H1 (cell line): ENCODE measurements at regions not wholly inside any gene's neighbourhood (a gene's known extent, or its start where the extent isn't known, plus 50 kb on each side); places are given as distances from the start of the nearest gene placed in this dataset.

Source experiments
- POLR2AphosphoS5 ChIP-seq: IDR thresholded peaks from 2 replicates; pipeline ENCODE4 v1.6.1; 2011; ENCODE audit warnings: low read depth, low read length
- RFX5 ChIP-seq: IDR thresholded peaks from 2 replicates; pipeline ENCODE4 v1.6.1; 2011; ENCODE audit warnings: low read depth, low read length, improper control_type of control experiment, borderline replicate concordance

- TF ChIP-seq RFX5 (no peak), POLR2AphosphoS5 (no peak)
Measured at GRCh38 chr18:10270151-10270571, 184.3 kb upstream of the APCDD1 start (continued).
